HG03457 (cell line): ENCODE measurements at regions not wholly inside any gene's neighbourhood (a gene's known extent, or its start where the extent isn't known, plus 50 kb on each side); places are given as distances from the start of the nearest gene placed in this dataset.

Experiments used
- ATAC-seq: cut with Tn5 transposase; IDR thresholded peaks from one replicate; pipeline ENCODE4 v1.9.1; 2021; ENCODE audit warnings: moderate number of reproducible peaks; ENCODE audit not compliant: unreplicated experiment

GRCh38 chr3:135719449-135719848 lies 246.1 kb upstream of the PPP2R3A start:
- no peak for ATAC-seq

- no peak for ATAC-seq
Observed at GRCh38 chr3:135728007-135728721, 237.4 kb upstream of the PPP2R3A start.

DNA sequence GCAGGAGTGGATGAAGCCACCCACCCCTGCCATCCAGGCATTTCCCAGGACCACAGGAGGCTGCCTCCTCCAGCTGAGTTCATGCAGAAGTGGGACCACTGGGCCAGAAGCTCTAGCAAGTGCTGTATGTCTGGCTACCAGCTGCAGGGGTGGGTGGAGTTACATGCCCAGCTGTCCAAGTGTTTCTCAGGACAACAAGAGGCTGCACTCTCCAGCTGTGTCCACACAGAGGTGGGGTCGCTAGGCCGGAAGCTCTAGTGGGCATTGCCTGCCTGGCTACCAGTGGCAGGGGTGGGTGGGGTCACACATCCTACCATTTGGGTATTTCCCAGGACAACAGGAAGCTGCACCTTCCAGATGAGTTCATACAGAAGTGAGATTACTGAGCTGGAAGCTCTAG lies 234.0 kb upstream of the PPP2R3A start:
- ATAC-seq = no peak

- no peak for ATAC-seq
Observed at GRCh38 chr3:135736740-135737139, 228.8 kb upstream of the PPP2R3A start.

DNA sequence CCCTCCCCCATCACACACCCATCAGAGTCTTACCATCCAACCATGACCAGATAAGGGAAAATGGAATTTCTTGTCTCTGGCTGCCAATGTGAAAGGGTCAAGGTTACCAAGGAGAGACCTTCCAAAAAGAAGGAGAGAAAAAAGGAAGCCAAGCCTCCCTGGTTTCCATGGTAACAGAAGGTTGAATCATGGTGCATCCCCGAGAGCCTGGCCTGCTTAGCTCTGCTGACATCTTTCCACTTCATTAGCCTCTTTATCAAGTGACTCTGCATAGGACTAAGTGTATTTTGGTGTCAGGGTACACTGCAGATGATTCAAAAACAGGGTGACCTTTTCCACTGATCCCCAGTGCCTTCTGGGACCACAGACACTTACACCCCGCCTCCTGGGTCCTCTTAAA lies 225.7 kb upstream of the PPP2R3A start:
- no peak for ATAC-seq

GRCh38 chr3:135740211-135740610 lies 225.3 kb upstream of the PPP2R3A start:
- no peak for ATAC-seq

- ATAC-seq = no peak
Observed at GRCh38 chr3:135740751-135741150, 224.8 kb upstream of the PPP2R3A start.

DNA sequence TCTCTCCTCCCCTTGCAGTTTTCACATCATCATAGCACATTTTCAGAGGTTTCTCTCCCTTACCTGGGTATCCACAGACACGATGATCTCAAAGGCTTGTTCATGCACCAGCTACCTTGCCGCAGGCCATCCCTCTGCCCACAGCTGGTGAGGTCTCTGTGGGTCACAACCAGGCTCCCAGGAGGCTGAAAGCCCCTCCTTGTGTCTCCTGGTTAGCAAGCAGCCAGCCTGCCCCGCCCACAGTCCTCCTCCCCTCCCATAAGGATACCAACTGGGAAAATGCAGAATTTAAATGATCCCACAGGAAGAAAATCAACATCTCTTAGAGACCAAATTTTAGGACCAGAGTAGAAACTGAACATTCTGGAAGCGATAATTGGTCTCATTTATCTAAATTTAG lies 213.5 kb upstream of the PPP2R3A start:
- no peak for ATAC-seq

DNA sequence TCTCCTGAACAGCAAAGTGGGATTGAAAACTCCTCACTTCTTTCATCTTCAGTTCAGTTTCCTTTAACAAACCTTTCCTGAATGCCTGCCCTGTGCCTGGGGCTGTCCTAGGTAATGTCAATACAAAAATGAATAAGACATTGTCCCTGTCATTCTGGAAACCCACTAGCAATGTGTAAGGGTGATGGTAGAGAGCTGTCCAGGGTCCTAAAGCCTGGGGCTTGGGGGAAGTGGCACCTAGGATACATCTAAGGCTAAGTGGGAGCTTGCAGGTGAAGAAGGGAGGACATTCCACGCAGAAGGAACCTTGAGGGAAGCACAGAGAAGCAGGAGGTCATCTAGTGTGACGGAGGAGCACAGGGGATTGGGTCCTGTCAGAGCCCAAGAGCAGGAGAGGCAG lies 212.7 kb upstream of the PPP2R3A start:
- no peak for ATAC-seq

DNA sequence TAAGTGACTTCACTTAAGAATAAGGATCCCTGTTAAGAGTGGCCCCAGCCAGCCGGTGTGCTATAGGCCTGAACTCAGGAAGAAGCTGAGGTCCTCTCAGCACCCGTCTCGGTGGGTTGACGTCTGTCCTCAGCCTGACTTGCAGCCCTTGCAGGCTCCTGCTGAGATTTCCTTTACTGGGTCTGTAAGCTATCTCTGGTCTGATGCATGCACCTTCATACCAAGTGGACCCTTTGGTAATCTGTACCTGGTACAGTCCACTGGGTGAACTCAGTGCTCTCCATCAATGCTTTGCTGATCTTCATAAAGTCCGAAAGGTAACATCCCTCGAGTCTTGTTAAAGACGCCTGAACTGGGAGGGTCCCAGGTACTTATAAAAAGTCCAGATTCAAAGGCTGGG lies 212.0 kb upstream of the PPP2R3A start:
- no peak for ATAC-seq

DNA sequence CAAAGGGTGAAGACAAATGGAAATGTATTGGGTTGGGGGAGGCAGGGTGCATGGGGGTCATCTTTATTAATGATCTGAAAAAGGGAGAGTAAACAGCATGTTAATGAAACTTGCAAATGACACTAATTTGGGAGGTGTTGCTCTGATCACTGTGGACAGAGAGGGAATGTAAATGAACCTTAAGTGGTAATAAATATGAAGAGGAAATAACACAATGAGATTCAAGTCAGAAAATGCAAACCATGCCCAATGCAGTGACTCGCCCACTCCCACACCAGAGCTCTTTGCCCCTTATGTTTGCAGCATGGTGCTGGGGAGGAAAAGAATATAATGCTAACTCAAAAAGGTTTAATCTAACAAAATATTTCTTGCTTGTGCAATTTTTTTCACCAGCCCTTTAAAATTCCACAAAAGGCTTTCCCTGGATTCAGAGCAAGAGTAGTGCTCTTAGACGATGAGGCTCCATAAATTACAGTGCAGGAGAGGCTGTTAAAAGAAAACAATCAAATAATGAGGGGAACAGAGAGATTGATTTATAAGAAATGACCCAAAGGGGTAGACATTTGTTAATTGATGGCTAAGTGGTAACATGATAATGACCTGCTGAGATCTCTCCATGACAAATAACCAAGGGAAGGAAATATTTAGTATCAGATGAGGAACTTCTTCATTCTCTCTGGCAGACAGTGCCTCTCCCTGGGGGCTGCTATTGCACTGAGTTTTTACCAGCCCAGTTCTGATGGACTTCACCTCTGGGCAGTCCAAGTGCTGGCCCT lies 210.0 kb upstream of the PPP2R3A start:
- no peak for ATAC-seq

DNA sequence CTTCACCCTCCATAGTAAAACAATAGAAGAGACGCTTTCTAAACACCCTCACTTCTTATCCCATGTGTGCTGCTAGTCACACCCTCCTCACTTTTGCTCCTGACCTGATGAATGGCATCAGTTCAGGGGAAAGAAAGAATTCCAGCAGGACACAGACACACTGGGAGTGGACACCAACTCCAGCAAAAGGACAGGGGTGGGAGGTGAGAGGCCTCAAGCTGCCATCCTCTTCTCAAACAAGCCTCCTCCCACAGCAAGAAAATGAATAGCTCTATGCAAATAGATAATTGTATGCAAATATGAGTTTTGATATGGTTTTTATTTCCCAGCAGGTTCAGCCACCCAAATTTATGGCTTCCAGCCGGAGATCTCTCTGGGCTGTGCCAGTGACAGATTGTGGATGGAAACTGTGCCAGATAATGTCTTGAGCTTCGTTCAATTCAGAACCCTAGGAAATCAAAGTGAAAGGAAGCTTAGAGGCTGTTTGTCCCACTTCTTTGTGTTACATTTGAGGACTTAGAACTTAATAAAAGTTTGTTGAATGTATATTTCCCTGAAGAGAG lies 209.3 kb upstream of the PPP2R3A start:
- no peak for ATAC-seq

DNA sequence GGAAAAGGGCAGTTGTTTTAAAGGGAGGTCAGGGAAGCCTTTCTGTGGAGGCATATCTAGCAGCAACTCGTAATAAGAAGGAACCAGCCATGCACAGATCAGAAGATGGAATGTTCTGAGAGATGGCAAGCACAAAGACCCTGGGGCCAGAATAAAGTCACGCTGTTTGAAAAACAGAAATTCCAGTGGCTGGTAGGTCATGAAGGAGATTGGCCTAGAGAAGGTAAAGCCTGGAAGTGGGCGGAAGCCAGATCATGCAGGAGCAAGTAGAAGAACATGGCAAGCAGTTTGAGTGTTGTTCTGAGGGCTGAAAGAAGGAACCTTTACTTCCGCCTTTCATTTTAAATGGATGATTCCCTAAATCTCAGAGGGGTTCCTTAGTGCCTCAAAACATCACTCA lies 208.1 kb upstream of the PPP2R3A start:
- ATAC-seq = no peak

- ATAC-seq = no peak
Observed at GRCh38 chr3:135758961-135759360, 206.6 kb upstream of the PPP2R3A start.

DNA sequence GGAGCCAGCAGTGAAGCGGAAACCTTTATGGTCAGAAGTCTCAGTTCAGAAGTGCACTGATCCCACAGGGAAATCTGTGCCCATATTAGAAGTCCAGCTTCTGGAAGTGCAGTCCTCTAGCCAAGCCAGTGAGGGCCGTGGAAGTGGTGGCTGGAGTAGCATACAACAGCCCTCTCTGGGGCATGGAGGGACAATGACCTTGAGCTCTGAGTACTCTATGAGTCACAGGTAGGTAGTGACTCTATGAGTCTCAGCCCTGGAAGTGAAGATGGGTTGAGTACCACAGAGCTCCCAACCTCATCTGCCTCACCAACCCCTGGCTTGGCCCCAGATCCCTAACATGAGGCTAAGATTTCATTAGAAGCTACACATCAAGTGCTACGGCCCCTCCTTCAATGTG lies 205.9 kb upstream of the PPP2R3A start:
- no peak for ATAC-seq

GRCh38 chr3:135760581-135760980 lies 204.9 kb upstream of the PPP2R3A start:
- no peak for ATAC-seq

- ATAC-seq = no peak
Observed at GRCh38 chr3:135762188-135762856, 203.2 kb upstream of the PPP2R3A start.

DNA sequence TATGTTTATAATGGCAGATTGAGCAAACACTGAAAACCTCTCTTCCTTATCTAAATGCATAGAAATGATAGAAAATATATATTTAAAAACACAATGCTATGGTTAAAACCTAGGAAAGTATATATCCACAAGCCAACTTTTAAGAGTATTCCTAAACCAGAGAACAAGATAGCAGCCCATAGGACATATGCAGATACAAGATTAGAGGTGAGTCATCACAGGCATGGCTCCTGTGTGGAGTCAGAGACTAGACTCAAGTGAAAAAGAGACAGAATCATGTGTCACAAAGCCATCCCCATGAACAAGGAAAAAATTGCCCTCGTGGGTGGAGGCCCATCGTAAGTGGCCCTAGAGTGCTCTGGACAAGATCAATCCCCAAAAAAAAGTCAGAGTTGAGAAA lies 199.4 kb upstream of the PPP2R3A start:
- no peak for ATAC-seq

DNA sequence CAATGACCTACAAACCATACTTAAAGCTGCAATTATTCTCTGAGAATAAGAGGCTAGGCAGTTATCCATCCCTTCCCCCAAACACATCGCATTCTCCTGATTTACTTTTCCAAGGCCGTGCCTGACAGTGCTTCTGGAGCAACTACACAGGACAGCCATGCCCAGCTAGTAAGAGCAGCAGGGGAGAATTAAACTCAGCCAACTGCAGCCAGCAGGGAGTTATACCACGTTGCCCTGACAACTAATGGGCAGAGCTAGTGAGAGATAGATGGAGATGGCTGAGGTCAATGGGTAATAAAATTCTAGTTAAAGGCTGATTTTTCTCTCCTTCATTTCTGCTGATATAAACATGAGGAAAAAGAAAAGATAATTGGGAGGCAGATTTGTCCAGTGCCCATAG lies 193.8 kb upstream of the PPP2R3A start:
- ATAC-seq = no peak

DNA sequence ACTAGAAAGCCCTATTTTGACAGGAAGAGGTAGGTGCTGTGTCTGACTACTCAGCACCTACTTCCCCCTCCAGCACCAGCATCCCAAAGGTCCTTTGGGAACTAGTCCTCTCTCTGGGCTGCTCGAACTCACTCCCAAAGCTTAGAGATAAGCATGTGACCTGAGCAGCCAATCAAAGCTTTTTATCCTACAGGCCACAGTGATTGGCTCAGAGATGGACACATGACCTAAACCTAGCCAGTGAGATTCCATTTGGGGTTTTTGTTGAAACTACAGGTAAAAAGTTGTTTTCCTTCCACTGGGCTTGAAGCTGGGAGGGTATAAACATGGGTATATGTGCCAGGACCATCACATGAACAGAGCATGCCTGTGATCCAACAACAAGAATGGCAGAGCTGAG lies 186.5 kb upstream of the PPP2R3A start:
- no peak for ATAC-seq

- ATAC-seq = no peak
Observed at GRCh38 chr3:135779590-135780235, 185.8 kb upstream of the PPP2R3A start.
